GM18867 (cell line): ENCODE measurements at regions not wholly inside any gene's neighbourhood (a gene's known extent, or its start where the extent isn't known, plus 50 kb on each side); places are given as distances from the start of the nearest gene placed in this dataset.

Source experiments
- ATAC-seq: cut with Tn5 transposase; IDR thresholded peaks from one replicate; pipeline ENCODE4 v1.9.1; 2021; ENCODE audit warnings: mild to moderate bottlenecking, moderate library complexity; ENCODE audit not compliant: unreplicated experiment

DNA sequence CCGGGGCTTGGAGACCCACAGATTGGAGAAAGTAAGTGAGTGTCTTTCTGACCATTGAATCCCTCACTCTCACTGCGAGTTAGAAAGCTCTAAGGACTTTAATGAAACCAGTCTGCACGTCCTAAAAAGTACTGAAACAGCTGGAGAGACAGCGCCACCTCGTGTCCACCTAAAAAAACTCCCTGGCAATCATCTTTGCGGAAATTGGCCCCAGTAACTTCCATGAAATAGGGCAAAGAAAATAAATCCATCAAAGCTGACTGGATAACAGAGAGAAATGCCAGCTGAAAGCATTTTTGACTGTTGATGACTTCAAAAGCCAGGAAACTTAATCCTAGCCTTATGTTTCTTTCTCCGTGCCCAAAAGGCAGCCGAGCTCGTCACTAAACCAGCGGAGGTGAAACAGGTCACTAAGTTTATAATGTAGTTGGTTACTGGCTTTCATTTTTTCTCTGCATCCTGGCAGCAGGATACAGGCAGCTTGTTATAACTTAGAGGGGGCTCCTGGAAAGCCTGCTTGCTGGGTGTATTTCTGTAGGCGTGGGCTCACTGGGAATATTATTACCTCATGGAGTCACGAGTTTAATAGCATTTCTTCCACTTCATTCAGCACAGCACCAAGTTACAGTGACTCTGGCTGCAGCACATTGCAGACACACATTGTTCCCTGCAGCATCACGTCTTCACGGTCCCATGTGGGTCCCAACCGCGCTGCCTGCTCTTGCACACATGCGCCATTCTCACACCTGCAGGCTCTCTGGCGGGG lies 266.5 kb downstream of the HRH4 start:
- no peak for ATAC-seq

DNA sequence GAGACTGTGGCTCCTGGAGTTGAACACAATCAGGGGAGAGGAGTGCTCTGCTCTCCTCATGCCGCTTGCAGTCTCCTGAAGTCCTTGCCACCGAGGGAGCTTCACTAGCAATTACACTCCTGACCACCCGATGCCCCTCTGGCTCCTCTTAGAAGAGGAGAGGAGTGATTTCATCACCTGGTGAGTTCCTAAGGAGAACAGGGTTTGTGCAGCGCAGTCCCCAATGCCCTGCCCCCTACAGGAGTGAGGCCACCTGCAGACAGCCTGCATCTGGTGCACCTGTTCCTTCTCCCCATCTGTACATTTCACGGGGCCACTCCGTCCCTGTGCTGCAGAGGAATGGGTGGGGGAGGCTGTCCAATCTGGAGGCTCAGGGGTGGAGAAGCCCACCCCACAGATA lies 267.2 kb downstream of the HRH4 start:
- no peak for ATAC-seq

DNA sequence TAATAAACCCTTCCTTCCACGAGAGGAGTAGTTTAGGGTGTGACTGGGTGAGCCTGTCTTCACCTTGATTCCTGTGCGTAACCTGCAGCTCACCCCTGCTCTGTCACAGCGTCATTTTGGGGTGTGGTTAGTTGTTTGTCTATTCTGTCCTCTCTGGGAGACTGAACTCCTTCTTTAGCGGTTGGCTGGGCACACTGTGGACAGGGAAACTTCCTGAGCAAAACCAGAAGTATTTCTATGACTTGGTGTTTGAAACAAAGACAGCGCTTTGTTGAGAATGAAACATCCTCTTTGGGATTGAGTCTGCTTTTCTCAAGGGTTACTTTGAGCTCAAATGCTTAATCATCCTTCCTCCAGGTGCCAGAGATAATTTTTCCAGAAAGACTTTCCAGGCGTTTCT lies 270.7 kb downstream of the HRH4 start:
- ATAC-seq: no peak

GRCh38 chr18:24731981-24732380 lies 271.5 kb downstream of the HRH4 start:
- no peak for ATAC-seq

GRCh38 chr18:24734058-24734457 lies 273.6 kb downstream of the HRH4 start:
- ATAC-seq: no peak

GRCh38 chr18:24735624-24736231 lies 275.3 kb downstream of the HRH4 start:
- ATAC-seq: no peak

- no peak for ATAC-seq
Observed at GRCh38 chr18:24736662-24737330, 276.4 kb downstream of the HRH4 start.

- ATAC-seq: no peak
Observed at GRCh38 chr18:24740829-24741228, 280.4 kb downstream of the HRH4 start.

- no peak for ATAC-seq
Observed at GRCh38 chr18:24741321-24741720, 280.9 kb downstream of the HRH4 start.

DNA sequence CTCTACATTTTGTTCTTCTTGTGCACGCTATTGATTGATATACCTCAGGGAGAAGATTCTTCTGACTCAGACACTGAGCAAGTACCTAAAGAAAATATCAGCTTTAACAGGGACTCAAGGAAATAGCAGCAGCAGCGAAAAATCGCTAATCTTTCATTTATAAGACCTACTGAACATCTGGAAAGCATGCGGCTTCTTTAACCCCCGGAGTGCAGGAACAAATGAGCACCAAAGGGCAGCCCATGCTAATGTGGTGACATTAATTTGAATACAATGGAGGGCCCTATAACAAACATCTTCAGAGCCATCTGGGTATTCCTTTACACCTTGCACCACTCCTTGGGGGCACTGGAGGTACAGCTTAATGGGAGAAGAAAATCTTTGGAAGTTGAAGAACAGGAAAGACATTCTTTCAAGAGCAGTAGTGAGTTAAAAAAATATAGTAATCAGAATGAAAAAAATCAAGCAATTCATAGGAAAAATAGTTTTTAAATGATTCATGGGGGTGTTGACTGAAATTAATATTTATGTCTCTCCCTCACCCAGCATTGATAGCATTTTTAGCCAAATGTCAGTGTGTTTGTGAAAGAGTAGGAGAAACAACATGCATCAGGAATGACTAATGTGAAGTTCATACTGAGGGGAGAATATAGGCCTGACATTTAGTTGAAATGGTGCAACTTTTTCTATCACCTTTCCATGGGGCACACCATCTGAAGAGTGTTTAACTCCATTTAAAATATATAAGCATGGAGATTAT lies 281.7 kb downstream of the HRH4 start:
- ATAC-seq: no peak

GRCh38 chr18:24754583-24755253 lies 294.3 kb downstream of the HRH4 start:
- no peak for ATAC-seq

- no peak for ATAC-seq
Observed at GRCh38 chr18:24756385-24756784, 295.9 kb downstream of the HRH4 start.

DNA sequence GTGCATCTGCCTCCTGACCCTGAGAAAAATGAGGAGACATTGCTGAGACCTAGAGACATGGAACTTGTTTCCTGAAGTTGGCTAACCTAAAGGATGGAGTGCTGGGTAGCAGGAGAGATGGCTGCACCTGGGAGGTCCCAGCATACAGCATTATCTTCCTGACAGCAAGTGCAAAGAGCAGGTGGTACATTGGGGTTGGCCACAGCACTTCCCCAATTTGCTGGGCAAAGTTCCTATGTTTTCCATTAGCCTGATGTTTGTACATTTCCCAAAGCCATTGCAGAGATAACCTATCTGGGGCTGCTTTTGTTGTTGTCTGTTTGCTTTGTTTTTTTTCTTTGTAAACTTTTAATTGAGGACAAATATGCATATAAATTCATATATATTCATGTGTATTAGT lies 296.7 kb downstream of the HRH4 start:
- ATAC-seq: no peak

GRCh38 chr18:24761765-24762164 lies 301.3 kb downstream of the HRH4 start:
- ATAC-seq: no peak

DNA sequence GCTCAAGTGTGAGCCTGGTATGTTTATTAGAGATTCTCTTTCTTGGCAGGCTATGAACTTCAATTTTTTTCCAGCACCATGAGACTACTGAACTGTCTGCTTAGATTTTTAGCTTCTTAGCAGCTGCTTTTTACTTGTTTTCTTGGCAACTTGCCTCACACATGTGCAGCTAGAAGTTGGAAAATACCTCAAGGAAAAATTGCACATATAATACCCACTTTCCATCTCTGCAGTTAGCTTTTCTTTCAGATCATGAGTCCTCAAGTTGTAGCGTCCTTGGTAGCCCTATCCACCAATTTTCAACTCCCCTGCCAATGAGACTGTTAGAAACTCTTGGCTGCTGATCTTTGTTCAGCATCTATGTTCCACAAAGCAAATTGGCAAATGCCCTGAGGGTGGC lies 302.1 kb downstream of the HRH4 start:
- no peak for ATAC-seq

- no peak for ATAC-seq
Observed at GRCh38 chr18:24763765-24764513, 303.5 kb downstream of the HRH4 start.

DNA sequence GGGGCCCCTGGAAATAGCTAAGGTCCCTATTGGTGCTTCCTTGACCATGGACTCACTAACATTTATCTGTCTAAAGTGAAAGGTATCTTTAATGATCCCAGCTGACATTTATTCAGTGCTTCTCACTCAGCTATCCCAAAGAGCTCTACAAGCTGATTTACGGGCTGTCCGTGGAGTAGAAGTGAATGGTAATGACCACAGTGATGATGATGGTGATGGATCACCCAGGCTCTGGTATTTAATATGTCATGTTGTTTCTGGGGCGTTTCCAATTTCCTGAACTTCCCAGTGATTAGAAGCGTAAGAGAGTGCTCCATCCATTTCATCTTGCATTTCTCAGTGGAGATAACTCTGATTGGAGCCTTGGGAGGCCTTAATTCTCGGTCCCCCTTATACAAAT lies 304.3 kb downstream of the HRH4 start:
- no peak for ATAC-seq

DNA sequence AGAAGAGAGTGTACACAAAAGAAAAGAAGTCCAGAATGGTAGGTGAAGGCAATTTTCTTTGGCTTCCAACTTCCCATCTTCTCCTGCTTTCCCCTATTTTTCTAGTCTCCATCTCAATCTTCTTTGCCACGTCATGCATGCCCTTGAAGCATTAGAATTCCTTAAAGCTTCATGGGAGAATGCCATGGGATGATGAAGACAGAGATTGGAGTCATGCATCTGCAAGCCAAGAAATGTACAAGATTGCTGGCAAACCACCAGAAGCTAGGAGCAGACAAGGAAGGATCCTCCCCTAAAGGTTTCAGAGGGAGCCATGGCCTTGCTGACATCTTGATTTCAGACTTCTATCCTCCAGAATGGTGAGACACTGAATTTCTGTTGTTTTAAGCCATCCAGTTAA lies 305.9 kb downstream of the HRH4 start:
- ATAC-seq: no peak

DNA sequence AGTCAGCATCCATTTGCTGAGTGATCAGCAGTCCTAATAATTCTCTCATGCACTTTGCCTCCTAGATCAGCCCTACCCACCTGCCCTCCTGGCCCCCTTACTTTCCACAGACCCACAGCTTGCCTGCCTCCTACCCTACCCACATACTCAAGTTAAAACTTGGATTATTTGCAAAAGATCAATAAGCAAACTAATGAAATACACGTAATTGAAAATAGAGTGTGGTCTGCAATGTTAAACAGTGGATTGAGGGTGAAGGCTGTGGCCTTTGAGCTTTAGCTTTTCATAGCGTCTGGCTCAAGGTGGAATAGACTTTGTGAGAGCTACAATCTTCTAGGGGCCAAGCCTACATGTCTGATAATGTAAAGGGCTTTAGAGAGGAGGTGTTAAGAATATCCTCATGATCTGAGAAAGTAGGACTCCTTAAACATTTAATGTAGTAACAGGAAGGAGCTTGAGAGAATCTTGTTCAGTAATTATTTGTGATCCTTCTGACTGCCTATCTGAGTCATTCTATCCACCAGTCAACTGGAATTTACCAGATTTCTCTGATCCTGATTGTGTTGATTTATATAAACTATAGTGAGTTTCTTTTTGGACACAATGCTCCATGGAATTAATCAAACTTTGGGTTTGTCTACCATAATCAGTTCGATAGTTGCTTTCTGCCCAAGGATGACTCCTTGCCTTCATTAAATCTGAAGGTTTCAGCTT lies 310.0 kb downstream of the HRH4 start:
- ATAC-seq: no peak

DNA sequence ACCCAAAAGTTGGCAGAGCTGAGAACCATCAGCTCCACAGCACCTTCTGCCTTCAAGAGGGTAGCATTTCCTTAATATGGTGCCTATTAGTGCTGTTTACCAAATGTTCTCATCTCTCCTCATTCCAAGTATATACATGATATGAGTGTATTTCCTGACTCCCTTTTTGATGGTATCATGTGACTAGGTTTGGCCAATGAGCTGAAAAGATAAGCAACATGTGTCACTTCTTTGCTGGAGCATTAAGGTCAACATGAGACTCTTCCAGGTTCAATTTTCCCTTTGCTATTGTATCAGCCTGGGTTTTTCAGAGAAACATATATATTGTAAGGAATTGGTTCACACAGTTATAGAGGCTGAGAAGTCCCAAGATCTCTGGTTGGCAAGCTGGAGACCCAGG lies 310.9 kb downstream of the HRH4 start:
- no peak for ATAC-seq
